COLO668 (cell line): ENCODE measurements at regions not wholly inside any gene's neighbourhood (a gene's known extent, or its start where the extent isn't known, plus 50 kb on each side); places are given as distances from the start of the nearest gene placed in this dataset.
"Not testable (repeated sequence)": the region's sequence is repeated elsewhere in the genome, so short reads cannot be mapped to it uniquely, and the experiment has no call there.

Source experiments
- DNase-seq: peaks from one replicate; lab custom pipeline; 2025; ENCODE audit not compliant: unreplicated experiment; lab: John Stamatoyannopoulos, UW

- DNase-seq: no peak
Observed at GRCh38 chr18:51330148-51330547, 132.7 kb upstream of the MEX3C start.

DNA sequence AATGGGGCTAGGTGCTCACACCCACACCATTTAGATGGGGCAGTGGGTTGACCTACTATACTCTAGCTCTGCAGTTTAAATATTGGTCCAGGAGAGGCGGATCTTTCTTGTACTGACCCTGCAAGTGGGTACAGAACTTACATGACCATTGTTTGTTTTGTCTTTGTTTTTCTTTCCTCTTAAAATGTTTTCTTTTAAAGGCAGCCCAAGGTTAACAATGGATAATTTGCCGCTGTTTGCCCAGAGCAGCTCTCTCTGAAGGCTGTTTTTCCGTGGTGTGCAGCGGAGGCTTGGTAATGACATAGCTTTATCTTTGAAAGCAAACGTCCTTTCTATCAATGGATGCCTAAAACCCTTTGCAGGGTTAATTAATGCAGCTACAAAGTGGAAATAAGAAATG is 133.3 kb upstream of the MEX3C start:
- DNase-seq: no peak

DNA sequence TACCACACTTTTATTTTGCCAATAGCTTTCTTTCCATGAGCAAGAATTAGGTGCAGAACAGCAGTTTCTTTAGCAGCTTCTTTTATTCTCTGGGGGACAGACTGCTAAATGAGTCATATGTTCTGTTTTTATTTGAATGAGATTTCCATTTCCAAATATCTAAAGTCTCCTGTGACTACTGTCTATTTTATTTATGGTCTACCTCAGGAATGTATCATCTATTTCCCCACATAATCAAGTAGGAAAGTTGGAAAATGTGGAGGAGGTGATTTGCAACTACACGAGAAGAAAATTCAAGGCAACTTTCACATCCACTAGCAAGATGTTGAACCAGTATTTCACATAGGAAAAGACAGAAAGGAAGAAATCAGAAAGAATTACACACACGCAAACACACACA is 139.9 kb upstream of the MEX3C start:
- DNase-seq: no peak

DNA sequence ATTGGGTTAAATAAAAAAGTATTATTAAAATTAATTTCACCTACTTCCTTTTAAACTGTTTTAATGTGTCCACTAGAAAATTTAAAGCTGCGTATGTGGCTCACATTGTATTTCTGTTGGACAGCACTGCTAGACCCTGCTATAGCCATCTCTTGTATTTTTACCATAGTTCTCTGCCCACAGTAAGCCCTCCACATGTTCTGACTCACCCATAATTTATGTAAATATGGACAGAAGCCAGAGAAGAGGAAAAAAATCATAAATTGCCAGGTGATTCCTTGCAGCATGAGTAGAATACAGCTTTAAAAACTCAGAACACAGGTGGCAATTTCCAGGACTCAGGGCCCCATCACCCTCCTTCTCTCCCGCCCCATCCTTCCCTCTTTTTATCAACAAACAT is 142.4 kb upstream of the MEX3C start:
- no peak for DNase-seq

- DNase-seq: no peak
Observed at GRCh38 chr18:51340332-51340731, 142.9 kb upstream of the MEX3C start.

DNA sequence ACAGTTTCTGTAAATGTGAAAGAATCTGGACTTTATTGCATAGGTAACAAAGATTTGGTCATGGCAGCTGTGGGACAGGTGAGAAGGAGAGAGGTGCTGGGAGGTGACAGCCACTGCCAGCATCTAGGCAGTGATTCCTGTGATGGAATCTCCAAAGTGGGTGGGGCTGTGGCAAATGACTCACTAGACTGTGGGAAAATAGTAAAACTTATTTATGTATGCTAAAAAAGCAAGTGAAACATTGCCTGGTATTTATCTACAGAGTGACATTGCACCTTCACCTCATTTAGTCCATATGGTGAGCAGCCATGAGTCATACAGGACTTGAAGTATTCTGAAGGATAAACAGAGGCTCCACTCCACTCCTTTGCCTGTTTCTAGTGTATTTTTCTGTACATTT is 145.3 kb upstream of the MEX3C start:
- DNase-seq: no peak

DNA sequence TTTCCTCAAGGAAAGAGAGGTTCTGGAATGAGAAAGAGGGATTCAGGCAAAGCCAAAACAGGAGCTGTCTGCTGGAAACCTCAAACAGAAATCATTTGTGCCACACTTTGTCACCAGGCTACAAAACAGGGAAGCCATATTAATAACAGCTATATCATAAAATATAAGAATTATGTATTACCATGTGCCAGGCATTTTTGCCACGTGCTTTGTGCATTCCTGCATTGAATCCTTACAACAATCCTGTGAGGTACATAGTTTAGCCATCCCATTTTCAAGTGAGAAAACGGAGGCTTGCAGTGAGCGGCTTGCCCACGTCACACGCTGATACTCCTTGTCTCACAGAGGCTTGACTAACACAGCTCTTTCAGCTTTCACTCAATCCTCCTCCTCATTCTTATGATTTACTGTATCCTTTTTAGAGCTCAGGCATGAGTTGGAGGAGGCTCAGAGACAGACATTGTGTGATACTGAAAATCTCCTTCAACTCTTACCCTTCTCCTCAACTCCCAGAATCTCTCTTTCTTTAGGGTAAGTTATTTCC is 148.4 kb upstream of the MEX3C start:
- DNase-seq: no peak

DNA sequence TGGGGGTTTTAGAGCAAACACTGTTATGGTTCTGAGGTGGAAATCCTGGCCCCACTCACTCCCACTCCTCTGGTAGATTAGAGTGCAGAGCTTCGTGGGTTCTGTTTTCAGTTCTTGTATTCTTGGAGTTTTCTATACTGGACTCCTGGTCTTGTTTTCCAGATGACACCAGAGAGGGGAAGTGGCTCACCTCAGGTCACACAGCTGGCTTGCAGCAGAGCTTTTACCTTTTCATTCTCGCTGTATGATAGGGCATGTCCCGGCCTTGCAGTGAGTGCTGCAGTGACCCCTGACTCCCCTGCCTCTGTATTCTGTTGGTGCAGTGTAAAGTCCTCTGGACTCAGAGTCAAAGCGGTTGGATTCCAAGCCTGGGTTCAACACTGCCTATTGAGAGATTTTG is 148.9 kb upstream of the MEX3C start:
- DNase-seq: no peak

GRCh38 chr18:51350081-51350480 is 152.6 kb upstream of the MEX3C start:
- no peak for DNase-seq

DNA sequence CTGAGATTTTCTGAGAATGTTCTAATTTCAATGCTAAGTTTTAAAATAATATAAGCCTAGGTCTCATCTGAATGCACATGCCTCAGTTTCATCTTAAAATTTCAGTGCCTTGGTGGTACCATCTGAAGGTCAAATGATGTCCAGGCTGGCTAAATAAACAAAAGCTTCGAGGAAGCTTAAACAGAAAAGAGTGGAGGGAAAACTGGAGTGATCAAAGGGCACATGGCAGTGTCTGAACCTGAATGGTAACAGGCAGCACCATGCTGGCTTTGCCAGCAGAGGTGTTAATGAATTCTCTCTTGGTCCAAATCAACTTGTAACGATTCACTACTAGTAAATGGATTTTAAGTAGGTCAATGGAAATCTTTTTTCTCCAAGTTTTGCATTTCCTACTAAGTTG is 158.4 kb upstream of the MEX3C start:
- DNase-seq: no peak

DNA sequence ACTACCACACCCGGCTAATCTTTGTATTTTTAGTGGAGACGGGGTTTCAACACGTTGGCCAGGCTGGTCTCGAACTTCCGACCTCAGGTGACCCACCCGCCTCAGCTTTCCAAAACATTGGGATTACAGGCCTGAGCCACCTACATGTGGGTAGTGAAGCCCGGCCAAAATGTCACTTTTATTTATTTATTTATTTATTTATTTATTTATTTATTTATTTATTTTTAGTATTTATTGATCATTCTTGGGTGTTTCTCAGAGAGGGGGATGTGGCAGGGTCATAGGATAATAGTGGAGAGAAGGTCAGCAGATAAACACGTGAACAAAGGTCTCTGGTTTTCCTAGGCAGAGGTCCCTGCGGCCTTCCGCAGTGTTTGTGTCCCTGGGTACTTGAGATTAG is 162.8 kb upstream of the MEX3C start:
- DNase-seq: not testable (repeated sequence)

- DNase-seq: no peak
Observed at GRCh38 chr18:51361130-51361860, 163.8 kb upstream of the MEX3C start.

DNA sequence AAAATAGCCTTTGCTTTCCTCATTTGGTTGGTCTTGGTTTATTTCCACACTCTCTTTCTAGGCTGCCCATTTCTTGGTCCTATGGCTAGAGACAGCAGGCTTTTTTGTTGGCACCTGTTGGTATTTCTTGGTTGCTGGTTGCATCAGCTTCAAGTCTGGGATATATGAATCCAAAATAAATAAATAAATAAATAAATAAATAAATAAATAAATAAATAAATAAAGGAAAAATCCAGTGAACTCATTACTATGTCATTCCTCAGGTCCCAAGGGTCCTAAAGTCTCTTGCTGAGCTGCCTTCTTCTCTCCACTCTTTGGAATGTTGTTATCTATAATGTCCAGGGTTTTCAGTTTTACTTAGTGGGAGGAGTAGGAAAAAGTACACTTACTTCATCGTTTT is 165.9 kb upstream of the MEX3C start:
- no peak for DNase-seq

GRCh38 chr18:51370996-51371395 is 173.5 kb upstream of the MEX3C start:
- DNase-seq: no peak

GRCh38 chr18:51371929-51372328 is 174.4 kb upstream of the MEX3C start:
- no peak for DNase-seq

GRCh38 chr18:51382081-51382480 is 184.6 kb upstream of the MEX3C start:
- DNase-seq: no peak

GRCh38 chr18:51383116-51383515 is 185.6 kb upstream of the MEX3C start:
- DNase-seq: no peak

- no peak for DNase-seq
Observed at GRCh38 chr18:51383711-51384110, 186.2 kb upstream of the MEX3C start.

GRCh38 chr18:51385270-51385669 is 187.8 kb upstream of the MEX3C start:
- no peak for DNase-seq

DNA sequence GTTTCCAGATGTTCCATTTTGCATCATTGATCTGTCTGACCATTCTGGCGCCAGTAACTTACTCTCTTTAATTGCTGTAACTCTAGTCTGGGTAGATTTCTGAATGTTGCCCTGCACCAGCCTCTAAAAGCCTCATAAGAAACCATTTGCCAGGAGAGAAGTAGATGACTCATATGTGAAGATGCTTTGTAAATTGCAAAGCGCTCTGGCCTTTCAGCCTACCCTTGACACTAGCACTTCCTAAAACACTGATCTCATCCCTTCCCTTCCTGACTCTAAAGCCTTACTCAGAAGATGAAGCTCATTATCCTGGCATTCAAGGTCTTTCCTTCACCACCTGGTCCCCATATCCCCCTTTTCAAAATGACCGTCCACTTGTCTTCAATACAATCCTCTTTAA is 193.2 kb upstream of the MEX3C start:
- DNase-seq: no peak

- no peak for DNase-seq
Observed at GRCh38 chr18:51391215-51391614, 193.7 kb upstream of the MEX3C start.

DNA sequence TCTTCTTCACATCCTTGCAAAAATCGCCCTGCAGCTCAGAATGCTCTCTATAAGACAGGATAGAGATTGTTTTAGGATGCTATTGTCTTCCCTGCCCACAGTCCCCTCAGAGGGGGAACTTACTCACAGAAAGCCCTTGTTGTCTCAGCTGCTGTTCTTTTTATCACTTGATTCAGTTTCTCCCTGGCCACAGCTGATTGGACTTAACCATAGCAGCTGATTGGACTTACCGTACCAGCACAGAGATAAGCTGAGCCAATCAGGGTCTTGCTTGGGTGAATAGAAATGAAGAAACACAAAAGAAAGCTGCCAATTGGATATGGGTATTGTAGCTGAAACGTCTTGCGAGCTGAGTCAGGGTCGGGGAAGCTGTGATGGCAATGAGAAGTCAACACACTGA is 194.2 kb upstream of the MEX3C start:
- no peak for DNase-seq

GRCh38 chr18:51397347-51397962 is 200.0 kb upstream of the MEX3C start:
- no peak for DNase-seq
